IMR-90 (cell line): ENCODE measurements at regions not wholly inside any gene's neighbourhood (a gene's known extent, or its start where the extent isn't known, plus 50 kb on each side); places are given as distances from the start of the nearest gene placed in this dataset.

Experiments
- ATAC-seq: fragments of 200-7000 bp; cut with Tn5 transposase; 2 replicates; pipeline ENCODE4 v1.9.1; 2020; ENCODE audit warnings: low read depth, mild to moderate bottlenecking, moderate library complexity
- BruUV-seq: library from RNA; stranded (reverse); fragments of 400-500 nt; replicated peaks from 2 replicates; lab custom pipeline; 2021; lab: Mats Ljungman, UMichigan
- CTCF ChIA-PET: fragments of 300-600 bp; formaldehyde crosslinking; extraction: SDS; loops from one replicate; lab custom pipeline; 2021; ENCODE audit warnings: antibody characterized with exemption; lab: Yijun Ruan, JAX
- POLR2A ChIA-PET: fragments of 300-600 bp; sonication (Branson Sonifier 250); formaldehyde crosslinking; loops from one replicate; lab custom pipeline; 2022; ENCODE audit warnings: antibody characterized with exemption; ENCODE audit not compliant: unreplicated experiment; lab: Charles Lee
- DNase-seq: peaks from one replicate; pipeline ENCODE4 v3.0.0; 2013
- H2AFZ ChIP-seq: replicated peaks from 2 replicates; pipeline ENCODE3; 2013; ENCODE audit warnings: low read length, mild to moderate bottlenecking; ENCODE audit not compliant: poor library complexity
- H2AK5ac ChIP-seq: 2 replicates; pipeline ENCODE4 v1.6.1; 2013; ENCODE audit warnings: low read depth, low read length, inconsistent platforms
- H2AK9ac ChIP-seq: replicated peaks from 2 replicates; pipeline ENCODE3; 2013; ENCODE audit warnings: mild to moderate bottlenecking, low read depth, low read length, moderate library complexity; ENCODE audit not compliant: poor library complexity
- H2BK120ac ChIP-seq: 2 replicates; pipeline ENCODE4 v1.6.1; 2013; ENCODE audit warnings: low read depth, low read length, inconsistent platforms
- H2BK15ac ChIP-seq: 3 replicates; pipeline ENCODE4 v1.6.1; 2013; ENCODE audit warnings: low read depth, low read length, inconsistent platforms
- H2BK20ac ChIP-seq: 2 replicates; pipeline ENCODE4 v1.6.1; 2013; ENCODE audit warnings: low read depth, mild to moderate bottlenecking, inconsistent platforms, low read length, moderate library complexity
- H2BK5ac ChIP-seq: 2 replicates; pipeline ENCODE4 v1.6.1; 2013; ENCODE audit warnings: mild to moderate bottlenecking, low read depth, low read length, inconsistent platforms; ENCODE audit not compliant: poor library complexity, severe bottlenecking
- H3K14ac ChIP-seq: replicated peaks from 2 replicates; pipeline ENCODE4 v1.6.1; 2013; ENCODE audit warnings: low read depth, low read length, inconsistent platforms
- H3K18ac ChIP-seq: 2 replicates; pipeline ENCODE4 v1.6.1; 2013; ENCODE audit warnings: low read depth, low read length, control low read depth
- H3K23ac ChIP-seq: 2 replicates; pipeline ENCODE4 v1.6.1; 2013; ENCODE audit warnings: low read depth, low read length, inconsistent platforms
- H3K27ac ChIP-seq: 2 replicates; pipeline ENCODE4 v1.5.1; 2013; ENCODE audit warnings: mild to moderate bottlenecking, control low read depth, low read length; ENCODE audit not compliant: insufficient read depth
- H3K27me3 ChIP-seq: 2 replicates; pipeline ENCODE4 v1.6.1; 2013; ENCODE audit warnings: low read length; ENCODE audit not compliant: control insufficient read depth, insufficient read depth
- H3K36me3 ChIP-seq: 2 replicates; pipeline ENCODE4 v1.6.1; 2013; ENCODE audit warnings: low read length, mixed read lengths; ENCODE audit not compliant: control insufficient read depth, insufficient read depth
- H3K4ac ChIP-seq: 2 replicates; pipeline ENCODE4 v1.6.1; 2013; ENCODE audit warnings: low read depth, low read length, inconsistent platforms
- H3K4me1 ChIP-seq: 2 replicates; pipeline ENCODE4 v1.6.1; 2013; ENCODE audit warnings: low read length, mixed read lengths; ENCODE audit not compliant: control insufficient read depth, insufficient read depth
- H3K4me2 ChIP-seq: 2 replicates; pipeline ENCODE4 v1.6.1; 2013; ENCODE audit warnings: low read depth, mild to moderate bottlenecking, control low read depth, low read length, moderate library complexity
- H3K4me3 ChIP-seq: 2 replicates; pipeline ENCODE4 v1.5.1; 2013; ENCODE audit warnings: low read depth, mild to moderate bottlenecking, control low read depth, low read length, moderate library complexity; ENCODE audit not compliant: insufficient read depth
- H3K56ac ChIP-seq: 2 replicates; pipeline ENCODE4 v1.6.1; 2013; ENCODE audit warnings: low read length, inconsistent platforms; ENCODE audit not compliant: insufficient read depth; ENCODE audit errors: extremely low read depth
- H3K79me1 ChIP-seq, 2 experiments: 2 replicates each; pipeline ENCODE4 v1.6.1; 2013; ENCODE audit warnings: low read length in 2 of 2, inconsistent platforms in 1 of 2, low read depth in 1 of 2
- H3K9ac ChIP-seq: 2 replicates; pipeline ENCODE4 v1.6.1; 2013; ENCODE audit warnings: low read depth, low read length, control low read depth
- H3K9me1 ChIP-seq: 2 replicates; pipeline ENCODE4 v1.6.1; 2013; ENCODE audit warnings: low read length, inconsistent platforms; ENCODE audit not compliant: insufficient read depth
- H3K9me3 ChIP-seq: 2 replicates; pipeline ENCODE4 v1.6.1; 2013; ENCODE audit warnings: low read length; ENCODE audit not compliant: control insufficient read depth, insufficient read depth
- H4K20me1 ChIP-seq: 2 replicates; pipeline ENCODE4 v1.6.1; 2013; ENCODE audit warnings: low read length, inconsistent platforms; ENCODE audit not compliant: insufficient read depth
- H4K5ac ChIP-seq: 2 replicates; pipeline ENCODE4 v1.6.1; 2013; ENCODE audit warnings: mild to moderate bottlenecking, low read depth, low read length, control low read depth
- H4K8ac ChIP-seq, 2 experiments: 2 replicates each; pipeline ENCODE4 v1.6.1; 2013; ENCODE audit warnings: low read depth in 2 of 2, low read length in 2 of 2, control low read depth in 1 of 2, inconsistent platforms in 1 of 2
- H4K91ac ChIP-seq: 2 replicates; pipeline ENCODE4 v1.6.1; 2013; ENCODE audit warnings: low read depth, low read length, inconsistent platforms; ENCODE audit not compliant: insufficient read depth
- CEBPB ChIP-seq: IDR thresholded peaks from 2 replicates; pipeline ENCODE4 v1.6.1; 2012; ENCODE audit warnings: low read depth, low read length, improper control_type of control experiment
- CHD1 ChIP-seq: IDR thresholded peaks from 2 replicates; pipeline ENCODE4 v1.6.1; 2012; ENCODE audit warnings: low read depth, low read length, improper control_type of control experiment
- ELK1 ChIP-seq: fragments of 150-350 bp; IDR thresholded peaks from 2 replicates; pipeline ENCODE4 v1.6.1; 2016; ENCODE audit warnings: low read depth, mild to moderate bottlenecking, low read length, moderate library complexity, borderline replicate concordance
- MXI1 ChIP-seq: IDR thresholded peaks from 2 replicates; pipeline ENCODE4 v1.6.1; 2012; ENCODE audit warnings: low read depth, mild to moderate bottlenecking, low read length, moderate library complexity, borderline replicate concordance
- SMC3 ChIP-seq: fragments of 150-350 bp; IDR thresholded peaks from 2 replicates; pipeline ENCODE4 v1.6.1; 2016; ENCODE audit warnings: low read depth, mild to moderate bottlenecking, antibody characterized with exemption, low read length, moderate library complexity
- WGBS, 2 experiments: methylation state at CpG; one replicate each; pipeline versions ENCODE4 v1.1.5 to v1.1.7; 2013; ENCODE audit warnings: missing lambda C conversion rate in 2 of 2; ENCODE audit not compliant: insufficient read length in 1 of 2; ENCODE audit errors: extremely low coverage in 2 of 2; 5-methylcytosine and 5-hydroxymethylcytosine counted together
- dilution Hi-C: fragments of 300-500 bp; cut with HindIII; formaldehyde crosslinking; loops from one replicate; pipeline ENCODE4 v1.14.3; 2018; ENCODE audit warnings: low sequenced_read_pairs; ENCODE audit not compliant: unreplicated experiment
- in situ Hi-C: fragments of 300-500 bp; cut with MboI; formaldehyde crosslinking; loops from 3 replicates; pipeline ENCODE4 v1.14.3; 2019; ENCODE audit warnings: low sequenced_read_pairs, inconsistent platforms, mixed read lengths
- intact Hi-C: fragments of 100-400 bp; cut with micrococcal nuclease; formaldehyde crosslinking; loops from 2 replicates; pipeline ENCODE4 v1.10.0; 2022

- intact Hi-C loops (no loop called here), in situ Hi-C loops (no loop called here), dilution Hi-C loops (no loop called here)
- BruUV-seq = no TSS peak
- Histone ChIP-seq H4K5ac (no peak overlapping the region), H2BK20ac (no peak overlapping the region), H2BK120ac (no peak overlapping the region), H3K4me3 (no peak overlapping the region), H3K4ac (no peak overlapping the region), H2AK5ac (no peak overlapping the region), H4K8ac (no peak overlapping the region), H3K18ac (no peak overlapping the region), H3K4me2 (no peak overlapping the region), H4K20me1 (no peaks in the 10 kb centered on the region), H3K27me3 (no peaks in the 10 kb centered on the region), H3K36me3 (no peaks in the 10 kb centered on the region), H3K23ac (no peak overlapping the region), H3K9ac (no peak overlapping the region), H3K27ac (no peak overlapping the region), H3K14ac (no peak overlapping the region), H3K56ac (no peak overlapping the region), H2AK9ac (no peak overlapping the region), H3K9me1 (no peaks in the 10 kb centered on the region), H3K79me1 (no peaks in the 10 kb centered on the region), H3K4me1 (0 out of 2 replicates have a peak, but pooled peaks cover 2% of the 10 kb centered on the region), H4K91ac (no peak overlapping the region), H2BK15ac (no peak overlapping the region), H2AFZ (no peak overlapping the region), H2BK5ac (no peak overlapping the region), H3K9me3 (no peaks in the 10 kb centered on the region)
- WGBS, 2 experiments = no CpG with 5 or more reads among the region's 2 CpGs
- ChIA-PET CTCF (no interaction called here), POLR2A (no interaction called here)
- ATAC-seq (no peak), DNase-seq (peak; percentile 81)
- TF ChIP-seq MXI1 (no peak), CEBPB (no peak), CHD1 (no peak), SMC3 (no peak), ELK1 (no peak)
These were observed 838.2 kb upstream of the B3GALT2 start for GRCh38 chr1:194024659-194025058.
